ENCODE measurements at regions not wholly inside any gene's neighbourhood (a gene's known extent, or its start where the extent isn't known, plus 50 kb on each side); places are given as distances from the start of the nearest gene placed in this dataset.

DNA sequence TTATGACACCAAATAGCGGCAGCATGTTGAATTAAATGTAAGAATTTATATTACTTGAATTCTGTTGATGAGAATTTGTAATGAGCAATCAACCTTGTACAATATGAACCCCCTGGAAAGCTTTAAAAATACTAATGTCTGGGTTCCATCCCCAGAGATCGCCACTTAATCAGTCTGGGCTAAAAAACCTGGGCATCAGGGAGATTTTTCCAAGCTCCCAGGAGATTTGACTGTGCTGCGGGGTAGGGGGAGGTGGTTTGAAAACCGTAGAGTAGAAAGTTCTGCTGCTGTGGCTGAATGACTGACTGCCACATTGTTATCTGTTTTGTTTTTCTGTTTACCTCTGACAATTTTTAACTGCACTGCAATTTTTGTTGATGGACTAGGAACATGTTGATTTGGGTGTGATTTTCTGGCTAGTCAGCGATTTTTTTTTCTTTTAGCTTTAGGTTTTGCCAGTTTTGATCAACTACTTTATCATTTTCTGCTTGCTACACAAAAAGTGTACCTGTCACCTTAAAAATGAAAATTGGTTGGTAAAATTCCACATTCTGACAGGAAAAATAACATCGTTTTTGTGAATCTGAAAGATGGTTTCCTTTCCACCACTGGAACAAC is 79.3 kb downstream of the PCTP start:
- DNase-seq: no peak

DNA sequence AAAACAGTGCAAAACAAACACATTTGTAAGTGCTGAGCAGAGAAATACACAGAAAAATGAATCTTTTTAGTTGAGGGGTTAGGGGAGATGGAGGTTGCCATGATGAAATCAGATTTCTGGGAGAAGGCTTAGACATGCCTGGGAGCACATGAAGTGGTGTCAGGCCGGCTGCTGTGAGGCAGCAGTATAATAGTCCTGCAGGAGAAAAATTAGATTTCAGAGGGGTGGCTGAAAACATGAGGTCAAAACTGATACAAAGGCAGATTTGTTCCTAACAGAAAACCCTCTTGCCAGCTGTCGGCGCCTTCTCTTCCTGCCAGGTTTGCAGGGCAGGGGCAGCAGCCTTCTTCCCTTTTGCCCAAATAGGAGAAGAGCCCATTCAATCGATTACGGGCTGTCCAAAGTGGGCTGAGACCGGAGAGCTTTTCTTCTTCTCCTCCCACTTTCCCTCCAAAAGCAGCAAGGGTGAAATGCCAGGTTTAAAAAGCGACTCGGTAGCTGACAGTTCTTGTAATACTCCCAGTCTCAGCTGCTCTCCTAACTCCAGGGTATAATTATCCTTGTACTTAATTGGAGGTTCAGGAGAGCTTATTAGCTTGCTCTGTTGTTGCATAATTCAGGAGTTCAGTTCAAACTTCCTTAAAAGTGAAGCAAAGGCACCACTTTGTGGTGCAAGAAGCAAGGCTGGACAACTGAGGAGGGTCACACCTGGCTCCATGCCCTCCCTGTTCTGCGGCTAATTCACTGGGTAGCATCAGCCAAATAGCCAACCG is 80.0 kb downstream of the PCTP start:
- no peak for DNase-seq

DNA sequence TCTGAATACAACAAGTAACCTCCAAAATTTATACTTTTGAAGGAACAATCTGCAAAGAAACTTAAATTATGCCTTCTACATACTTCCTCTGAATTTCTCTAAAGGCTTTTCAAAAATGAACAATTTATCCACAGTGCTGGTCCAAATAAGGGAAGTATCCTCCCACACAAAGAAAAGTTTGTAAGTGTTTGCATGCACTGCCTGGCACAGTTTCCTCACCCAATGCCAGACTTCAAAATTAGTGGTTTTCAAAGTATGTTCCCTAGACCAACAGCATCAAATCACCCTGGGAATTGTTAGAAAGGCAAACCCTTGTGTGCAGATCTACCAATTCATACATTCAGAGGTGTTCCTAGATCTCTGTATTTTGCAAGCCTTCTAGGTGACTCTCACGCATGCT is 82.5 kb downstream of the PCTP start:
- no peak for DNase-seq

DNA sequence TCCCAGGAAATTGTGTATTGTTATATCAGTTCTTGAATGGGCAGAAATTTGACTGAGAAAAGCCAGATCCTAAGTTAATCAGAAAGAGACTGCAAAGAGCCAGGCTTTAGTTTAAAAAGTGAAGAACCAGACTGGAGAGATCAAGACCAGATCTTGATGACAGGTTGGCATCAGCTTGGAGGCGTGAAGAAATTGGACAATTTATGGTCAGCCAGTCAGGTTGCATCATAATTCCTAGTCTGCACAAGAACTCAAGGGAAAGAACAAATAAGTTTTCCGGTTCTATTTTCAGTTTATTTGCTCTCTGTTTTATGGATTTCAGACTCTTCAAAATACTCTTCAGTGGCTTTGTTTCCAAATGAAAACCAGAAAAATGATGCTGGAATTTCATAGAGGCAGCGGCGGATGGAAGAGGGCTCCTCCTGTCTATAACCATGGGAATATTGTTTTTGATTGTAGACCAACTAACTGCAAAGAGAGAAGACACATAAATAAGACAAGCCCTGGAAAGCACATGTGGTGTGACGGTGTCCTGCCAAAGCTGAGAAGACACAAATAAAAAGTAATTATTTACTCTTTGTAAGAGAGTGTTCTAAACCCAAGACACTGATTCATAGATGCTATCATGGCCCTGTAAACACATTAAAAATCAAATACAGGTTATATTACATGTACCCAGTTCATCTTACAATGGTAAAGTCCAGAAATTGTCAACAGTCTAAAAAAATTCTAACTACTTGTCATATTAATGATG is 91.7 kb downstream of the PCTP start:
- DNase-seq: no peak

DNA sequence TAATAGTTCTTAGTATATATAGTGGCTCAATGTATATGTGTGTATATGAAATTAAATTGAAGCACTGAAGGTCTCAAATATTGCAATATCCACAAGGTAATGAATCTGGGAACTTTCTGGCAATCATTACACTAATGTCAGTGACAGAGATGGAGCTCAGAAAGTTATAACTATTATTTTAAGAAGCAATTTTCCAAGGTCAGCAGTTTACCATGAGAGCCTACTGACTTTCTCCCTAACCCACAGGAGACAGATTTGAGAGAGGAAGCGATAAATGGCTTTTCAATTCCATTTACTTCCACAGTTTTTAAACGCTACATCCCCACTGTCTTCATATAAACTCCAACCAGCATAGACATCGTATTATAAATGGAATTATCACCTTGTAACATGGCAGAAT is 92.9 kb downstream of the PCTP start:
- DNase-seq: no peak

DNA sequence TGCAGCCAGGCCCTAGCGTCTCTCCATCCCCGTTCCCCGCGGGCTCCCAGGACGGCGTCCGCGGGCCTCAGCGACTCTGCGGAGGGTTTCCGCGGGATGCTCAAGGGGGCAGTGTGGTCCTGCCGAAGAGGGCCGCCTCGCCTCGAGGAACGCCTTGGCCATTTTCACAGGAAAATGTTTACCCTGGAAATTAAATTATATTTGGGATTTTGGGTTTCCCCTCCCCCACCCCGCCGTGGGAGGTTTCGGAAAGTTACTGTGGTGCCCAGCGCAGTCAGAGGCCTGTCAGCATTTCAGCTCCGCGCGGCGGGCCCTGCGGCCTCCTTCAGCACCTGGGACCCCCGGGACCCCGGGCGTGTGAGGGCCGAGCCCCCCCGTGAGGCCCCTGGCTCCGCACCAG is 94.5 kb downstream of the PCTP start:
- DNase-seq: peak; percentile 78

DNA sequence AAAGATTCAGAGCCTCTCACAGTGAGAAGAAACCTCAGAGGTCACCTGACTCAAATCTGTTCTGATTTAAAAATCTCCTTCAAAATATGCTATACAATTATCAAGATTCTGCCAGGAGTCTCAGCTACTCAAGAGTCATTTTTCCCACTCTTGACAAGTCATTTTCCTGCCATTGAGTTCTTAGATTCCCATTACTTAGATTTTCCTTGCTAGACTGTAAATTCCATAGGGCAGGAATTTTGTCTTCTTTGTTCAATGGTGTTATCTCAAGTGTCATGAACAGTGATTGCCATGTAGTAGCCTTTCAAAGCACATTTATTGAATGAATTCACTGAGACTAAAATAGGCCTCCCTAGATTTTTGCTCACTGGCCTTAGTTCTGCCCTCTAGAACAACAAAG is 95.9 kb downstream of the PCTP start:
- no peak for DNase-seq

DNA sequence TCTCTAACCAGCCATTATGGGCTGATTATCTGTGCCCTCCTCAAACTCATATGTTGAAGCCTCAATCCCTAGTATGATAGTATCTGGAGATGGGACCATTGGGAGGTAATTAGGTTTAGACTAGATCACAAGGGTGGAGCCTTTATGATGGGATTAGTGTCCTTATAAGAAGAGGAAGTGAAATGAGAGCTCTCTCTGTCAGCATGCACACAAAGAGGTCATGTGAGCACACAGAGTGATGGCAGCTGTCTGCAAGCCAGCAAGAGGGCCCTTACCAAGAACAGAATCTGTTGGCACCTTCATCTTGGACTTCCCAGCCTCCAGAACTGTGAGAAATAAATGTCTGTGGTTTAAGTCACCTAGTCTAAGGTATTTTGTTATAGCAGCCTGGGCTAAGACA is 101.9 kb downstream of the PCTP start:
- DNase-seq: no peak

DNA sequence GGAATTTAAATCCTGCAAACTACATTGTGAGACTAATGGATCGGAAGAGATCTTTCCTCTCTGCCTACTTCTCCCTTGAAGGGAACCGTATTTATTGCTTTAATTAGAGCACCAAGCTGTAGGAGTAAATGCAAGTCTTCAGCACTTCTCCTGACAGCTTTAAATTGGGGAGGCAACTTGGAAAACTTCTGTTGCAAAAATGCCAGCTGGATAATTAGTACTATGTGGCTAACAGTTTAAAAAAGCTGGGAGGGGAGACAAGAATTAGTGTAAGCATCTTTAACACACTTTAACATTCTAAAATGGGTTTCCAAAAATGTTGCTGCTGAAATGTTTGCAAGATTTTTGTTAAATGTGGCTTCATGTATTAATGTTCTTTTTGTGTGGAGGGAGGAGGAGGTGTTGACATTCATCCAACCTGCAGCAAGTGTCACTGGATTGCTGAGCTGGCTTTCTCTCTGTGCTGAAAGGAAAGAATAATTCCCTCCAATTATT is 108.5 kb downstream of the PCTP start:
- no peak for DNase-seq

DNA sequence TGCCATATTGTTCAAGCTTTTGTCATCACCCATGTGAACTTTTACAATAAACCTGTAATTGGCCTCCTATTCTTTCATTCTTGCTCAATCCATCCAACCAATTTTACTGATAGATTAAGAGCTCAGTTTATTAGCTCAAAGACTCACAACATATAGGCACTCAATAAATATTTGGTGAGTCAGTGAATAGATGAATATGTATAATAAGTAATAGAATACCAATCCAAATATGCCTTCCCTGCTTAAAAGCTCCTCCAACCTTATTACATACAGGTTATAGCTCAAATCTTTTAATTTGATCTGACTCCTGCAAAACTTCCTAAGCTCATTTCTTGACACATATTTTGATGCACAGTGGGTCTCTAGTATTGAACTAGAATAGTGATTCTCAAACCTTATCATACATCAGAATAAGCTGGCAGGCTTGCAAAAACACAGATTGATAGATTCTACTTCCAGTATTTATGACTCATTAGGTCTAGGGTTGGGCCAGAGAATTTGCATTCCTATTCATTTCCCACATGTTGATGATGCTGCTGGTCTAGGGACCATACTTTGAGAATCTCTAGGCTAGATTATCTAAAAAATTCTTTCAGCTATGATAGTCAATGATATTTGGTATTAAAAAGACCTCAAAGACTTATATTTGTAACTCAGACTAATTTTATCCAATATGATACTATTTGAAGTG is 114.4 kb downstream of the PCTP start:
- DNase-seq: no peak

DNA sequence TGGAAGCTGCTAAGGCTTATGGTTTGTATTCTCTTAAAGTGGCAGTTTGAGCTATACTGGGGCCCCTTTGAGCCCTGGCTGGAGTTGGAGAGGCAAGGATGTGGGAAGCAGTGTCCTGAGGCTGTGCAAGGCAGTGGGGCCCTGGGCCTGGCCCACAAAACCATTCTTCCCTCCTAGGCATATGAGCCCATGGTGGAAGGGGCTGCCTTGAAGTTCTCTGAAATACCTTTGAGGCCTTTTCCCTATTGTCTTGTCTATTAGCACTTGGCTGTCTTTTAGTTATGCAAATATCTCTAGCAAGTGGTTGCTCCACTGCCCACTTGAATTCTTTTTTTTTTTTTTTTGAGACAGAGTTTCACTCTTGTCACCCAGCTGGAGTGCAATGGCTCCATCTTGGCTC is 119.2 kb downstream of the PCTP start:
- DNase-seq: no peak

DNA sequence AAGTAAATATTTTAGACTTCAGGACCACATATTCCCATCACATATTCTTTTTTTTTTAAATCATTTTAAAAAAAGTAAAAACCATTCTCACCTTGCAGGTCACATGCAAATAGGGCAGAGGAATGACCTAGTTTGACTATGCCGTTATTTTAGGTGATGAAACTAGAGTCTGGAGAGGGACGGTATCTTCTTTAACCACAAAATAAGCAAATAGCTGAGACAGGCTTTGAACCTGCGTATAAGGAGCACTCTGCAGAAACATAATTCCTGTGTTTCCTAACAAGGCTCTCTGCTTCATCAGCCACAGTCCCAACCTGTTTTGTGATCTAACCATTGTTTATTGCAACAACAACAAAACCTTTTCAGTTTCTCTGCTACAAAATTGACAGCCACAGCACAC is 121.5 kb downstream of the PCTP start:
- no peak for DNase-seq

DNA sequence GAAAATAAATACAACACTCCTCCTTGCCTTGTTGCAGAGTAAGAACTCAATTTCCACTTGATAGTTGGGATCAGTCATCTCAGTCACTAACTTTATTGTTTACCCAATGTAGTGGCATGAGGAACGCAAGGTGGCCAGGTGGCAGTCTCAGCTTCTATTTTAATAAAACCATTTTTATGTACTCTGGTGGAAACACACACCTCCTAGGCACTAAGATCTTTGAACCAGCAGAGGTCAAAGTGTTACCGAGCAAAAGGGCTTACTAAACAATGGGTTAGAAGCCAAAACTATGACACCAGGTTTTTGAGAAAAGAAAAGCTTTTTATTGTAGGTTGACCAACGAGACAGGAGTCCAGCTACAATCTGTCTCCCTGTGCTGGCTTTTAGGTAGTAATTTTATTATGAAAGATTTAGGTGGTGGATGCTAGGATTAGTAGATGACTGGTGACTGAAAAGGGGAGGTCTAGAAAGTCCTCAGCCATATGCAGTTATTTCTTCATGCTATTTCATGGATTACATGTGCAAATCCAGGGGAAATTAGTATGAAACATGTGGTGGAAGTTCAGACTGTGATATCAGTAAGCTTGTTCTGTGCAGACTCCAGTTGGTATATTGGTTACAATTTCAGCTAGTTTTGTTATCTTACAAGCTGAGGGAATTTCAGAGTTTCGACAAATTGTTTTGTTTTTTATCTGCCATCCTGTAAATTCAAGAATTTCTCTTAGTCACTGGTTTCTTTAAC is 122.3 kb downstream of the PCTP start:
- DNase-seq: no peak

DNA sequence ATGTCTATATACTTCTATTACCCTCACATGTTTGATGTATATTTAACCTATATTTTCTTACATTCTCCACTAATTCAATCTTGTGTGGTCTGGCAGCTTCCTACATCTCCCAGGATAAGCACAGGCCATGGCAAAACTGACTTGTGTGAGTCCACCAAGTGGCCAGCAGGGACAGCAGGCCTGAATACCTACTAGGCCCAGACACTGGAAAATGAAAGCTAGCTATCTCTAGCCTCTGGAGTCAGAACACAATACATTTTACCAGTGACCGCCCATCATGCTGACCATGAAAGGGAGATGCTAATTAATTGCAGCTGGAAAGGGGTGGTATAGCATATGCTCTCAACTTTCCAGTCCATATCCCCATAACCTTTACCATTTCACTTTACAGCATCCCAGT is 132.3 kb downstream of the PCTP start:
- no peak for DNase-seq

DNA sequence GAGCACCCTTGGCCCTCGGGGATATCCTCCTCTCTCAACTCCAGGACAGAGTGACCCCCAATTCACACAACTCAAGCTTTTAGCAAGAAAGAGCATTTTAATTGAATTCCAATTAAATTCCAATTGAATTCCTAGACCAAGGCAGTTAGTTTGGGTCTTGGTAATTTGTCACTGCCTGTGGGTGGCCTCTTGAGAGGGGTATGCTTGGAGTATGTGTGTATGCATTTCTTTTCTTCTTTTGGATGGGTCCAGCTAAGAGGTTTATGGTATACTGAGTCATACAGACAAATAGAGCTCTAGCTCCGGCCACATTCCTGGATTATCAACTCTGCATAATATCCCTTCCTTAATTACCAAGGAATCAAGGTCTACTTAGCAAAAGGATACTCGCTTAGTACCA is 136.7 kb downstream of the PCTP start:
- no peak for DNase-seq

DNA sequence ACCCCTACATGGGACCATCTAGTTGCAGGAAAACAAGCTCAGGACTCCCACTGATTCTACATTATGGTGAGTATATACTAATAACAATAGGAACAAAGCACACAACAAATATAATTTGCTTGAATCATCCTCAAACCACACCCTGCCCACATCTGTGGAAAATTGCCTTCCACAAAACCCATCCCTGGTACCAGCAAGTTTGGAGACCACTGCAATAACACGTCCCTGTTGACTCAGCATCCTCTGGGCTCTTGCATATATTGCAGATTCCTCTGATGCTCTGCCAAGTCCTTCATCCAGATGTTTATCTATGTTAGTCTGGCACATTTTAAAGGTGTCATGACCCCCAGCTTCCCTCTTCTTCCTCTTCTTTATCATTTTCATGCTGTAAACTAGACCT is 138.4 kb downstream of the PCTP start:
- DNase-seq: no peak

DNA sequence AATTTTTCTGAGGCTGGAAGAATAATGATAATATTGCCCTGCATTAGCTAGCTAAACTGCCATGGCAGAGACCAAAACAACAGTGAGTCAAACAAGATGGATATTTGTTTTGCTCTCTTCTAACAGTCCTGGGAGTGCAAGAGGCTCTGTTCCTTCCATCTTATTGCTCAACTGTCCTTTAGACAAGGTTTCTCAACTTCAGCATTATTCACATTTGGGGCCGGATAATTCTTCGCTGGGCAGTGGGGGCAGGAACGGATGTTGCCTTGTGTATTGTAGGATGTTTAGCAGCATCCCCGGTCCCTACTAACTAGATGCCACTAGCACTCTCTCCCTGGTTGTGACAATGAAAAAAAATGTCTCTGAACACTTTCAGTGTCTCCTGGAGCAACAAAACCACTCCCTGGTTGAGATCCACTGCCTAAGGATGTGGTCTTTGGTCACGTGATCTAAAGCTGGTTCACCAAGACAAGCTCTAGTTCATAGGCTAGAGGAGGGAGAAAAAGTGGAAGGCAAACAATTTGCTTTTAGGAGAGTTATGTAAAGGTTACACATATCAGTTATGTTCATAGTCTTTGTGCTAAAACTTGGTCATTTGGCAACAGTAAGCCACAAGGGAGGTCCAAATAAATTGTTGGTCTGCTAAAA is 144.4 kb downstream of the PCTP start:
- no peak for DNase-seq

DNA sequence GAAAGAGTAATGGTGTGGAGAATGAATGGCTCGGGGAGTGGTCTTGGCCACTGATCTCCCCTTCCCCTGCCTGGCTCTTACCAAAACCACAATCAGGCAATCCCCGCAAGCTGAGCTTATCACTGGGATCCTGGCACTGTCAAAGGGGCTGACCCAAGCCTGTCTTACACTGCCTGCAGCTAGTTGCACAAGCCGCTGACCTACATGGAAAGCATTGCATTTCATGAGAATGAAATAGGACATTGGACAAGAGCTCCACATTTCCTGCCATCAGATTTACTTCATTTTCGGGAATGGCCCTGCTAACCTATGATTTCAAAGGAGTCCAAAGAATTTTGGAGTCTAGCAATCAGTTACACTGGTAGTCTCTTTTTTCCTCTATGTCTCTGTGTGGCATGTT is 146.4 kb downstream of the PCTP start:
- DNase-seq: no peak

DNA sequence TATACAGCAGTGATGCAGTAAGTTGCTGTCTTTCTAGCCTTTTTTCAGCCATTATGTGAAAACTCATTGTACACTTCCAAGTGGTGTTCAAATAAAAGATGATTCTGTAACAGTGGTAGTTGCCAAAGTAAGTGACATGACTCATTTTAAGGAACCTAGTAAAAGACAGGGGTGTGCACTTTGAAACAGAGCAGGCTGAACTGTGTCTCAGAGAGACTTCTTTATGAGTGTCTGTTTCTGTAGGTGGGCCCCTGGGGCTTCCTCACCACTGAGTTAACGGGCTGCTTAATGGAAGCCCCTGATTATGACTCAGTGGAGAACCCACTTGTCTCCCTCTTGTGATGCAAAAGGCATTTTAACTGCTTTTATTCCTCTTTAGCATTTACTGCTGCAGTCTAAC is 147.3 kb downstream of the PCTP start:
- no peak for DNase-seq

DNA sequence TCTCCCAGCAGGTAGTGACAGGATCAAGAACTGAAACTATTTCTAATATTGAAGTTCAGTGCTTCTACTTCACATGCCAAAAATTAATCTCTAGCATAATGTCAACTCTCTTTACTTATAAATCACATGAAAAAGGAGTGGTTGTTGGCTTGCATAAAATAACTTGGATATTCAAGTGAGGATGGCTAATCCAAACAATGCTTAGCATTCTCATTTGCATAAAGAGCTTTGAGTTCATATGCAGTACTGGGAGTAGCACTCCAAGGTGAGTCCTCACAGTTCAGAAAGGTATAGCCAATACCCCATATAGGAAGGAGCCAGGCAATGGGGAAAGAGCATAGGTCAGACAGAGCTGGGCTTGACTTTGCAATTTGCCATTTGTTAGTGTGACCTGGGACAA is 149.3 kb downstream of the PCTP start:
- no peak for DNase-seq

DNA sequence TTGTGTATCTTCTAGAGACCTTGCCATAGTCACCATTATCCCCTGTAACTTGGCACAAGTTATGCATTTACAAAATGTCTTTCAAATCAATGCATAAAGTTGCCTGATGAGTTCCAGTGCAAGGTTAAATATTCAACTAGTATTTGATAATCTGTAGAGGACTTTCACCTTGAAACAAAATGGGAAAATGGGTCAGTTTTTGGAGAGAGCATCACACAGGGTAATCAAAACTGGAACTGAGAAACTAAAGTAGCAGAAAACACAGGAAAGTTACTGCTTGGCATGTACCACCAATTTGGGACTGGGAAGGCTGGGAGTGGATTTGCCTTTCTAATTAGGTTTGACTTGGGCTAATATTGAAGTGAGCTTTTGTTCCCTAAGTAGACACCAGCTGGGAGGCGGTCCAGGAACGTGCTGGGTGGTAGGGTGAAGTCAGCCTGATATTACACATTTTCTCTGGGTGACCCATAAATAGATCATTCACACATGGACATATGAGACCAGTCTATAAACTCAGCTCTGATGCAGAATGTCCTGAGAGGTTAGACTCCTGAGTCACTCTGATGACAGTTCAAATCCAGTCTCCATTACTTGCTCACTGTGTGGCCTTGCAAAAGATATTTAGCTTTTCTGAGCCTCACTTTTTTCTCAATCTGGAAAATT is 152.3 kb downstream of the PCTP start:
- no peak for DNase-seq

DNA sequence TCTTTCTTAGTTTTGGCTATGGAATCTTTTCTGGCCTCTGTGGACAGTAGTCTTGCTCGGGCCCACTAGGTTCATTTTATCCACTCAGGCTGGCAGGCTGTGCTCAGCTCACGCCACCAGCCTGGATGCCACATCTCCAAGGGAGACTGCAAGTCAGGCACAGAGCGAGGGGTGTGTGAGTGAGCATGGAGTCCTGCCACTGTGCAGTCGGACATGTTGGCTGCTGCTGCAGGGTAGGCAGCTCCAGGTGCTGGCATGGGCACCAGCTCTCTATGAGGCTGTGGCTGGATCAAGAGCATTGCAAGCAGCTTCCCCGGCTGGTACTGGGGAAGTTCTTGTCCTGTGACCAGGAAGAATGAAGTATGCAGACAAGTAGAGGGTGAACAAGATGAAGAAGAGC is 158.9 kb downstream of the PCTP start:
- no peak for DNase-seq
